ENCODE measurements at regions not wholly inside any gene's neighbourhood (a gene's known extent, or its start where the extent isn't known, plus 50 kb on each side); places are given as distances from the start of the nearest gene placed in this dataset.

DNA sequence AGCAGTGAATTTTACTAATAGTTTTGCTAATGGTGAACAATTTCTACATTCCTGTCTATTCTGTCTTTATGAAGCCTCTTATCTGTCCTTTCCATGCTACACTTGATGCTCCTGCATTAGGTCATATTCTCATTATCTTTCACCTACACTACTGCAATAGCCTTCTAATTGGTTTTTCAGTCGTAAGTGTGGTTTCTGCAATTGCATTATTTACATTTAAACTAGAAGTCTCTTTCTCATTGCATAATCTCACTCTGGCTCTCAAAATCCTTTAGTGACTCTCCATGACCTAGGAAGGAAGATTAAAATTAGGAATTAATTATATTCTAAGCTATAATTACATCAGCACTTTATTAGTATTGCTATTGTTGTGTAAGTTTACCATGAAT is 686.5 kb downstream of the IGSF11 start:
- no peak for DNase-seq (ENCODE audit: extremely low spot score)
- CTCF ChIA-PET = no interaction called here
- no peak for TF ChIP-seq CTCF (IDR thresholded peaks at IDR 0.05; ENCODE audit: control extremely low read depth, extremely low read depth, low read depth, missing control alignments)
- POLR2A ChIA-PET = no interaction called here

GRCh38 chr3:118354556-118354955 is 680.1 kb downstream of the IGSF11 start:
- CTCF ChIA-PET = no interaction called here
- TF ChIP-seq CTCF (IDR thresholded peaks at IDR 0.05; ENCODE audit: control extremely low read depth, extremely low read depth, low read depth, missing control alignments) = no peak
- POLR2A ChIA-PET = no interaction called here
- DNase-seq (ENCODE audit: extremely low spot score) = no peak

GRCh38 chr3:118369892-118370491 is 664.7 kb downstream of the IGSF11 start:
- ChIA-PET POLR2A (no interaction called here), CTCF (interaction anchor here (1.0 kb wide), 1 partner anchor 24 kb away, joined by 3 read pairs; no protein-coding TSS in a partner anchor)
- TF ChIP-seq CTCF (IDR thresholded peaks at IDR 0.05; ENCODE audit: control extremely low read depth, extremely low read depth, low read depth, missing control alignments) = no peak
- no peak for DNase-seq (ENCODE audit: extremely low spot score)

DNA sequence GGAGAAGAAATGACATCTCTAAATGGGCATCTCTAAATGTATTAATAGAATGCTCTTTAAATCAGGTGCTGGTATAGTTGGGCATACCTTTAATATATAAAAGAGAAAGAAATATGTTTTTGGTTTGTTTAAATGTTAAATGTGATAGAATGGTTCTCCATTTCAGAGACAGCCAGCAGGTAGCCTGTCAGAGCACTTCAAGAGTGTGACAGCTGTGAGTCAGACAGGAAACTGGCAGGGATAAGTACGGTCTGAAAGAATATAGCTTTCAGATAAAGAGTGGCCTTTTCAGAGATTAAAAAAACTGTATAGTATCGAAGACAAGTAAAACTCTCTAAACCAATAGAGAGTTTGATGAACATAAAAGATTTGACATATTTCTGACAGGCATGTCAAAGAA is 654.1 kb downstream of the IGSF11 start:
- no peak for DNase-seq (ENCODE audit: extremely low spot score)
- no peak for TF ChIP-seq CTCF (IDR thresholded peaks at IDR 0.05; ENCODE audit: control extremely low read depth, extremely low read depth, low read depth, missing control alignments)

GRCh38 chr3:118396491-118396890 is 638.2 kb downstream of the IGSF11 start:
- POLR2A ChIA-PET = no interaction called here
- TF ChIP-seq CTCF (IDR thresholded peaks at IDR 0.05; ENCODE audit: control extremely low read depth, extremely low read depth, low read depth, missing control alignments) = no peak
- DNase-seq (ENCODE audit: extremely low spot score) = no peak
- CTCF ChIA-PET = interaction anchor here (2.0 kb wide), 1 partner anchor 11 kb away, joined by 5 read pairs; no protein-coding TSS in a partner anchor

More for the DNA sequence above, 654.1 kb downstream of the IGSF11 start:
- POLR2A ChIA-PET = no interaction called here
- CTCF ChIA-PET = no interaction called here

GRCh38 chr3:118400086-118400485 is 634.6 kb downstream of the IGSF11 start:
- POLR2A ChIA-PET = no interaction called here
- no peak for TF ChIP-seq CTCF (IDR thresholded peaks at IDR 0.05; ENCODE audit: control extremely low read depth, extremely low read depth, low read depth, missing control alignments)
- no peak for DNase-seq (ENCODE audit: extremely low spot score)
- CTCF ChIA-PET = no interaction called here
